Stimulated activated CD8-positive, alpha-beta memory T cell treated with anti-CD3 and anti-CD28 coated beads, Interleukin-7, amount 100 ng/mL, for 48 hours (primary cell): ENCODE measurements at regions not wholly inside any gene's neighbourhood (a gene's known extent, or its start where the extent isn't known, plus 50 kb on each side); places are given as distances from the start of the nearest gene placed in this dataset.

Source experiments
- DNase-seq, 2 donors: peaks; one replicate each; pipeline ENCODE4 v3.0.0-alpha.2; 2020; ENCODE audit warnings: low read depth in 1 of 2; ENCODE audit errors: extremely low read depth in 1 of 2

DNA sequence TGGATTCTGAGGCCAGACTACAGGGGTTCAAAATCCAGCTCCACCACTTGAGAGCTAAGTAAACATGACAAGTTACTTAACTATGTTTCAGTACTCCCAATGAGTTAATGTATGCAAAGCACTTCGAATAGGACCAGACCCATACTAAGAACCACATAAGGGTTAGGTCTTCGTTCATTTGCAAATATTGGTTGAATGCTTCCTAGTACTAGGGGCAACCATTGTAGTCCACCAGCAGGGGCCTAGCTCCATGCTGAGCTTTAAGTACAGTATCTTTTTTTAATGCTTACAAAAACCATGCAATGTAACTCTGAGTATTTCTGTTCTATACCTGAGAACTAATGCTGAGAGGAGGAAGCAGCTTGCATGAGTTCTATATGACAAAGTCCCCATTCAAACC, 80.4 kb upstream of the PDE1C start:
- DNase-seq: no peak

- DNase-seq: no peak
These were observed 79.8 kb upstream of the PDE1C start for GRCh38 chr7:32150039-32150438.

- no peak for DNase-seq
These were observed 77.5 kb upstream of the PDE1C start for GRCh38 chr7:32147546-32148268.

- no peak for DNase-seq
These were observed 75.7 kb upstream of the PDE1C start for GRCh38 chr7:32145911-32146310.

- no peak for DNase-seq
These were observed 74.5 kb upstream of the PDE1C start for GRCh38 chr7:32144676-32145075.

DNA sequence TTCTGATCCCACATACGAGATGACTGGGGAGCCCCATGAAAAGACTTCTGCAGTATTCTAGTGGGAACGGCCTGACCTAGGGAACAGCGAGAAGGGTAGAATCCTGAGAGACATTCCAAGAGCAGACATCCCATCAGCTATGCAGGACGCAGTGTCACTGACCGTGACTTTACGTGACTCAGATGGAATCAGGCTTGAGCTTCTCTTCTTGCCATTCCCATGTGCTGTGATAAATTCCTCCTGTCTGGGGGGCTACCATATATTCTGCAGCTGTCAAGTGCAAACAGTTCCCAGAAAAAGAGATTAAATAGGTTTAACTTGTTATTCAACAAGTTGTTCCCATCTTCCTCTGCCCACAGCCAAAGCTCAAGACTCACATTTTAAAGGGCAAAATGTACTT, 73.1 kb upstream of the PDE1C start:
- no peak for DNase-seq

- no peak for DNase-seq
These were observed 72.4 kb upstream of the PDE1C start for GRCh38 chr7:32142649-32143048.

- no peak for DNase-seq
These were observed 70.2 kb upstream of the PDE1C start for GRCh38 chr7:32140210-32140939.

GRCh38 chr7:32137059-32137458, 66.9 kb upstream of the PDE1C start:
- no peak for DNase-seq

- DNase-seq: no peak
These were observed 60.9 kb upstream of the PDE1C start for GRCh38 chr7:32131091-32131490.

- DNase-seq: no peak
These were observed 56.6 kb upstream of the PDE1C start for GRCh38 chr7:32126843-32127242.
